ENCODE measurements at regions not wholly inside any gene's neighbourhood (a gene's known extent, or its start where the extent isn't known, plus 50 kb on each side); places are given as distances from the start of the nearest gene placed in this dataset.

- no peak for DNase-seq (ENCODE audit: low read depth in 1 of 2, low spot score in 1 of 2)
Measured at GRCh38 chr10:10513898-10514297, 503.8 kb upstream of the CELF2 start.

GRCh38 chr10:10514797-10515196 lies 502.9 kb upstream of the CELF2 start:
- no peak for DNase-seq (ENCODE audit: low read depth in 1 of 2, low spot score in 1 of 2)

- DNase-seq (ENCODE audit: low read depth in 1 of 2, low spot score in 1 of 2), result no peak
Measured at GRCh38 chr10:10515479-10516204, 502.0 kb upstream of the CELF2 start.

- no peak for DNase-seq (ENCODE audit: low read depth in 1 of 2, low spot score in 1 of 2)
Measured at GRCh38 chr10:10516346-10517130, 501.1 kb upstream of the CELF2 start.

- no peak for DNase-seq (ENCODE audit: low read depth in 1 of 2, low spot score in 1 of 2)
Measured at GRCh38 chr10:10517866-10518265, 499.8 kb upstream of the CELF2 start.

- no peak for DNase-seq (ENCODE audit: low read depth in 1 of 2, low spot score in 1 of 2)
Measured at GRCh38 chr10:10519674-10520073, 498.0 kb upstream of the CELF2 start.

- DNase-seq (ENCODE audit: low read depth in 1 of 2, low spot score in 1 of 2), result no peak
Measured at GRCh38 chr10:10520491-10521385, 496.9 kb upstream of the CELF2 start.

GRCh38 chr10:10526846-10527245 lies 490.8 kb upstream of the CELF2 start:
- DNase-seq (ENCODE audit: low read depth in 1 of 2, low spot score in 1 of 2), result no peak

GRCh38 chr10:10527861-10528562 lies 489.7 kb upstream of the CELF2 start:
- DNase-seq (ENCODE audit: low read depth in 1 of 2, low spot score in 1 of 2), result no peak

- DNase-seq (ENCODE audit: low read depth in 1 of 2, low spot score in 1 of 2), result no peak
Measured at GRCh38 chr10:10528563-10528910, 489.1 kb upstream of the CELF2 start.

GRCh38 chr10:10530313-10530712 lies 487.4 kb upstream of the CELF2 start:
- no peak for DNase-seq (ENCODE audit: low read depth in 1 of 2, low spot score in 1 of 2)

GRCh38 chr10:10532236-10532635 lies 485.4 kb upstream of the CELF2 start:
- DNase-seq (ENCODE audit: low read depth in 1 of 2, low spot score in 1 of 2), result no peak

- DNase-seq (ENCODE audit: low read depth in 1 of 2, low spot score in 1 of 2), result no peak
Measured at GRCh38 chr10:10532826-10533225, 484.8 kb upstream of the CELF2 start.

- DNase-seq (ENCODE audit: low read depth in 1 of 2, low spot score in 1 of 2), result no peak
Measured at GRCh38 chr10:10533437-10533836, 484.2 kb upstream of the CELF2 start.

GRCh38 chr10:10538326-10538725 lies 479.3 kb upstream of the CELF2 start:
- no peak for DNase-seq (ENCODE audit: low read depth in 1 of 2, low spot score in 1 of 2)

- no peak for DNase-seq (ENCODE audit: low read depth in 1 of 2, low spot score in 1 of 2)
Measured at GRCh38 chr10:10540398-10540797, 477.3 kb upstream of the CELF2 start.

GRCh38 chr10:10542477-10542876 lies 475.2 kb upstream of the CELF2 start:
- DNase-seq (ENCODE audit: low read depth in 1 of 2, low spot score in 1 of 2), result no peak

GRCh38 chr10:10544890-10545289 lies 472.8 kb upstream of the CELF2 start:
- DNase-seq (ENCODE audit: low read depth in 1 of 2, low spot score in 1 of 2), result no peak

- no peak for DNase-seq (ENCODE audit: low read depth in 1 of 2, low spot score in 1 of 2)
Measured at GRCh38 chr10:10545771-10546170, 471.9 kb upstream of the CELF2 start.

- no peak for DNase-seq (ENCODE audit: low read depth in 1 of 2, low spot score in 1 of 2)
Measured at GRCh38 chr10:10551596-10552301, 465.9 kb upstream of the CELF2 start.
